GM12878 (cell line): ENCODE measurements at regions not wholly inside any gene's neighbourhood (a gene's known extent, or its start where the extent isn't known, plus 50 kb on each side); places are given as distances from the start of the nearest gene placed in this dataset.

Source experiments
- ATF7 ChIP-seq: fragments of 450-650 bp; IDR thresholded peaks from 2 replicates; pipeline ENCODE4 v1.6.1; 2016; ENCODE audit warnings: low read depth, mild to moderate bottlenecking
- BACH1 ChIP-seq: fragments of 450-650 bp; IDR thresholded peaks from 2 replicates; pipeline ENCODE4 v1.6.1; 2017; ENCODE audit warnings: mild to moderate bottlenecking, borderline replicate concordance
- HDGF ChIP-seq: fragments of 450-650 bp; IDR thresholded peaks from 2 replicates; pipeline ENCODE4 v1.6.1; 2016; ENCODE audit warnings: antibody characterized with exemption
- MAX ChIP-seq: IDR thresholded peaks from 2 replicates; pipeline ENCODE4 v1.6.1; 2012; ENCODE audit warnings: low read depth, low read length, improper control_type of control experiment
- MTA2 ChIP-seq: fragments of 450-650 bp; IDR thresholded peaks from 2 replicates; pipeline ENCODE4 v1.6.1; 2016; ENCODE audit warnings: low read depth, mild to moderate bottlenecking, moderate library complexity
- NFIC ChIP-seq: IDR thresholded peaks from 2 replicates; pipeline ENCODE4 v1.6.1; 2012; ENCODE audit warnings: low read depth, mild to moderate bottlenecking, inconsistent platforms, low read length, moderate library complexity
- POLR2A ChIP-seq: IDR thresholded peaks from 2 replicates; pipeline ENCODE4 v1.6.1; 2011; ENCODE audit warnings: low read depth, mild to moderate bottlenecking, low read length
- RAD21 ChIP-seq: IDR thresholded peaks from 2 replicates; pipeline ENCODE4 v1.6.1; 2011; ENCODE audit warnings: mild to moderate bottlenecking, low read depth, low read length, moderate library complexity; ENCODE audit not compliant: insufficient read depth
- SP1 ChIP-seq: IDR thresholded peaks from one replicate; pipeline ENCODE4 v1.6.1; 2011; ENCODE audit warnings: low read depth, low read length
- TCF12 ChIP-seq: IDR thresholded peaks from 2 replicates; pipeline ENCODE4 v1.6.1; 2011; ENCODE audit warnings: low read depth, mild to moderate bottlenecking, low read length
- YY1 ChIP-seq: IDR thresholded peaks from 2 replicates; pipeline ENCODE4 v1.6.1; 2011; ENCODE audit warnings: low read depth, mild to moderate bottlenecking, low read length
- TF ChIP-seq, protein P1 (sequence below), 3 experiments: IDR thresholded peaks in 2 of 3; conservative IDR thresholded peaks in 1 of 3; 2 replicates each; pipeline ENCODE4 v1.5.1; 2011; ENCODE audit warnings: low read depth in 3 of 3, low read length in 3 of 3, mild to moderate bottlenecking in 3 of 3, control low read depth in 2 of 3, moderate library complexity in 2 of 3, inconsistent platforms in 1 of 3, mixed read lengths in 1 of 3; ENCODE audit not compliant: control insufficient read depth in 2 of 3, insufficient read depth in 1 of 3; ENCODE audit errors: extremely low read depth in 1 of 3
- TF ChIP-seq, protein P2 (sequence below): IDR thresholded peaks from 2 replicates; pipeline ENCODE4 v1.6.1; 2011; ENCODE audit warnings: mild to moderate bottlenecking, low read depth, low read length, moderate library complexity; ENCODE audit not compliant: insufficient replicate concordance

DNA sequence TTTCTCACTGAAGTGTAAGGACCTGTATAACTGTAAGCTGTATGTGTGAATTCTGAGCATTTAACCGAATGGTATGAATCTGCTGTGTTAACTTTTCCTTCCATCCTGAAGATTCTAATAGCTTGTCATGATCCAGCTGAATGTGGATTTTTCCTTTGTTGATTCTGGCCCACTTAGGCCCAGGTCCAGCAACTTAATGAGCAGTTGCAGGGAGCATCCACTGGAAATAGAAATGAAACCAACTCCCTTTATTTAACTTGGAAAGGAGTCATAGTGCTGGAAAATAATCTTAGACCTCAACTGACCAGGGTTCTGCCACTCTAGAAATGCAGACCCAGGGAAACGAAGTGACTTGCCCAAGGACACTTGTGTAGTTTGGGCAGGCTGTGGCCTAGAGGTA is 142.3 kb upstream of the MTNR1B start:
- TF ChIP-seq, protein P1, sequence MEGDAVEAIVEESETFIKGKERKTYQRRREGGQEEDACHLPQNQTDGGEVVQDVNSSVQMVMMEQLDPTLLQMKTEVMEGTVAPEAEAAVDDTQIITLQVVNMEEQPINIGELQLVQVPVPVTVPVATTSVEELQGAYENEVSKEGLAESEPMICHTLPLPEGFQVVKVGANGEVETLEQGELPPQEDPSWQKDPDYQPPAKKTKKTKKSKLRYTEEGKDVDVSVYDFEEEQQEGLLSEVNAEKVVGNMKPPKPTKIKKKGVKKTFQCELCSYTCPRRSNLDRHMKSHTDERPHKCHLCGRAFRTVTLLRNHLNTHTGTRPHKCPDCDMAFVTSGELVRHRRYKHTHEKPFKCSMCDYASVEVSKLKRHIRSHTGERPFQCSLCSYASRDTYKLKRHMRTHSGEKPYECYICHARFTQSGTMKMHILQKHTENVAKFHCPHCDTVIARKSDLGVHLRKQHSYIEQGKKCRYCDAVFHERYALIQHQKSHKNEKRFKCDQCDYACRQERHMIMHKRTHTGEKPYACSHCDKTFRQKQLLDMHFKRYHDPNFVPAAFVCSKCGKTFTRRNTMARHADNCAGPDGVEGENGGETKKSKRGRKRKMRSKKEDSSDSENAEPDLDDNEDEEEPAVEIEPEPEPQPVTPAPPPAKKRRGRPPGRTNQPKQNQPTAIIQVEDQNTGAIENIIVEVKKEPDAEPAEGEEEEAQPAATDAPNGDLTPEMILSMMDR (IDR thresholded peaks at IDR 0.05 in 2 of 3, conservative IDR thresholded peaks at IDR 0.05 in 1 of 3; ENCODE audit: control insufficient read depth in 2 of 3, extremely low read depth in 1 of 3, insufficient read depth in 1 of 3, low read depth in 3 of 3, low read length in 3 of 3) = no peak
- TF ChIP-seq ATF7 (no peak), HDGF (no peak), MTA2 (no peak), TCF12 (no peak), POLR2A (no peak), SP1 (no peak), RAD21 (no peak), NFIC (no peak), MAX (no peak), BACH1 (no peak), YY1 (no peak)
- TF ChIP-seq, protein P2, sequence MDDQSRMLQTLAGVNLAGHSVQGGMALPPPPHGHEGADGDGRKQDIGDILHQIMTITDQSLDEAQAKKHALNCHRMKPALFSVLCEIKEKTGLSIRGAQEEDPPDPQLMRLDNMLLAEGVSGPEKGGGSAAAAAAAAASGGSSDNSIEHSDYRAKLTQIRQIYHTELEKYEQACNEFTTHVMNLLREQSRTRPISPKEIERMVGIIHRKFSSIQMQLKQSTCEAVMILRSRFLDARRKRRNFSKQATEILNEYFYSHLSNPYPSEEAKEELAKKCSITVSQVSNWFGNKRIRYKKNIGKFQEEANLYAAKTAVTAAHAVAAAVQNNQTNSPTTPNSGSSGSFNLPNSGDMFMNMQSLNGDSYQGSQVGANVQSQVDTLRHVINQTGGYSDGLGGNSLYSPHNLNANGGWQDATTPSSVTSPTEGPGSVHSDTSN = no peak
